Karpas-422 (cell line): ENCODE measurements at regions not wholly inside any gene's neighbourhood (a gene's known extent, or its start where the extent isn't known, plus 50 kb on each side); places are given as distances from the start of the nearest gene placed in this dataset.
"Not testable (repeated sequence)": the region's sequence is repeated elsewhere in the genome, so short reads cannot be mapped to it uniquely, and the experiment has no call there.

Experiments
- DNase-seq: peaks from one replicate; pipeline ENCODE4 v3.0.0-alpha.2; 2015
- H2AFZ ChIP-seq: fragments of 200-600 bp; sonication (generic); 2 replicates; pipeline ENCODE4 v1.6.1; 2014; ENCODE audit warnings: antibody characterized with exemption, low read length, mixed read lengths
- H3K27ac ChIP-seq: fragments of 200-600 bp; sonication (generic); 2 replicates; pipeline ENCODE4 v1.5.1; 2014; ENCODE audit warnings: mild to moderate bottlenecking, low read length, moderate library complexity
- H3K27me3 ChIP-seq: fragments of 200-600 bp; sonication (generic); 2 replicates; pipeline ENCODE4 v1.6.1; 2014; ENCODE audit warnings: low read length, mixed read lengths
- H3K36me3 ChIP-seq: fragments of 200-600 bp; sonication (generic); 2 replicates; pipeline ENCODE4 v1.6.1; 2014; ENCODE audit warnings: low read length, mixed read lengths; ENCODE audit not compliant: insufficient read depth
- H3K4me1 ChIP-seq: fragments of 200-600 bp; sonication (generic); 2 replicates; pipeline ENCODE4 v1.6.1; 2014; ENCODE audit warnings: mild to moderate bottlenecking, low read length, mixed read lengths
- H3K4me2 ChIP-seq: fragments of 200-600 bp; sonication (generic); 2 replicates; pipeline ENCODE4 v1.6.1; 2014; ENCODE audit warnings: low read length, low read depth, mild to moderate bottlenecking; ENCODE audit not compliant: poor library complexity, severe bottlenecking
- H3K4me3 ChIP-seq: fragments of 200-600 bp; sonication (generic); 2 replicates; pipeline ENCODE4 v1.5.1; 2014; ENCODE audit warnings: mild to moderate bottlenecking, antibody characterized with exemption, low read length, mixed read lengths
- H3K79me2 ChIP-seq: fragments of 200-600 bp; sonication (generic); 2 replicates; pipeline ENCODE4 v1.6.1; 2014; ENCODE audit warnings: mild to moderate bottlenecking, low read length, mixed read lengths
- H3K9ac ChIP-seq: fragments of 200-600 bp; sonication (generic); 2 replicates; pipeline ENCODE4 v1.6.0; 2014; ENCODE audit warnings: low read length
- H3K9me2 ChIP-seq: fragments of 200-600 bp; sonication (generic), shearing (Covaris generic); replicated peaks from 2 replicates; pipeline ENCODE4 v1.6.0; 2014; ENCODE audit warnings: mild to moderate bottlenecking, low read length, moderate library complexity; ENCODE audit not compliant: insufficient read depth
- H3K9me3 ChIP-seq: fragments of 300-700, 200-600 bp; sonication (generic); 2 replicates; pipeline ENCODE4 v1.6.1; 2014; ENCODE audit warnings: low read length, mixed read lengths
- H4K20me1 ChIP-seq: fragments of 200-600 bp; sonication (generic); 2 replicates; pipeline ENCODE4 v1.6.1; 2014; ENCODE audit warnings: mild to moderate bottlenecking, antibody characterized with exemption, low read length, low read depth; ENCODE audit not compliant: insufficient read depth

GRCh38 chr6:8165008-8165407, 62.7 kb upstream of the EEF1E1 start:
- H3K9me3 ChIP-seq, H3K4me2 ChIP-seq, H3K27ac ChIP-seq, H3K79me2 ChIP-seq, H3K9me2 ChIP-seq, H3K4me3 ChIP-seq, H3K27me3 ChIP-seq, H4K20me1 ChIP-seq, H2AFZ ChIP-seq, H3K9ac ChIP-seq, H3K36me3 ChIP-seq, DNase-seq, H3K4me1 ChIP-seq: not testable (repeated sequence)

- not testable (repeated sequence) for H3K27me3 ChIP-seq, H3K36me3 ChIP-seq, H2AFZ ChIP-seq, H4K20me1 ChIP-seq, H3K9ac ChIP-seq, H3K27ac ChIP-seq, DNase-seq, H3K4me3 ChIP-seq, H3K4me2 ChIP-seq, H3K9me2 ChIP-seq, H3K9me3 ChIP-seq, H3K79me2 ChIP-seq, H3K4me1 ChIP-seq
Measured at GRCh38 chr6:8164281-8164680, 61.9 kb upstream of the EEF1E1 start.

GRCh38 chr6:8159966-8160365, 57.6 kb upstream of the EEF1E1 start:
- Histone ChIP-seq H3K4me2 (no peak overlapping the region), H3K4me3 (no peak overlapping the region), H3K27me3 (no peaks in the 10 kb centered on the region), H2AFZ (no peak overlapping the region), H3K9me2 (no peaks in the 10 kb centered on the region), H3K27ac (no peak overlapping the region), H3K4me1 (no peaks in the 10 kb centered on the region), H4K20me1 (no peaks in the 10 kb centered on the region), H3K79me2 (no peaks in the 10 kb centered on the region), H3K9ac (no peak overlapping the region), H3K9me3 (no peaks in the 10 kb centered on the region), H3K36me3 (no peaks in the 10 kb centered on the region)
- DNase-seq, result no peak

GRCh38 chr6:8157839-8158238, 55.5 kb upstream of the EEF1E1 start:
- no peaks in the 10 kb centered on the region for H3K27me3 ChIP-seq
- no peaks in the 10 kb centered on the region for H3K9me3 ChIP-seq
- H2AFZ ChIP-seq, result no peak overlapping the region
- H3K9ac ChIP-seq, result no peak overlapping the region
- H3K27ac ChIP-seq, result no peak overlapping the region
- H3K4me2 ChIP-seq, result no peak overlapping the region
- H3K4me3 ChIP-seq, result no peak overlapping the region
- H3K36me3 ChIP-seq, result no peaks in the 10 kb centered on the region
- H3K9me2 ChIP-seq, result no peaks in the 10 kb centered on the region
- no peaks in the 10 kb centered on the region for H3K4me1 ChIP-seq
- DNase-seq, result no peak
- H4K20me1 ChIP-seq, result no peaks in the 10 kb centered on the region
- no peaks in the 10 kb centered on the region for H3K79me2 ChIP-seq

GRCh38 chr6:8155259-8156012, 53.1 kb upstream of the EEF1E1 start:
- H3K27ac ChIP-seq, result no peak overlapping the region
- no peak for DNase-seq
- no peak overlapping the region for H3K4me3 ChIP-seq
- no peaks in the 10 kb centered on the region for H3K9me2 ChIP-seq
- no peaks in the 10 kb centered on the region for H3K36me3 ChIP-seq
- no peaks in the 10 kb centered on the region for H4K20me1 ChIP-seq
- no peaks in the 10 kb centered on the region for H3K4me1 ChIP-seq
- no peaks in the 10 kb centered on the region for H3K9me3 ChIP-seq
- no peak overlapping the region for H2AFZ ChIP-seq
- no peaks in the 10 kb centered on the region for H3K79me2 ChIP-seq
- H3K4me2 ChIP-seq, result no peak overlapping the region
- H3K27me3 ChIP-seq, result no peaks in the 10 kb centered on the region
- no peak overlapping the region for H3K9ac ChIP-seq
